ENCODE measurements at regions not wholly inside any gene's neighbourhood (a gene's known extent, or its start where the extent isn't known, plus 50 kb on each side); places are given as distances from the start of the nearest gene placed in this dataset.

- no peak overlapping the region for H2AFZ ChIP-seq (ENCODE audit: low read depth, low read length)
- H3K9ac ChIP-seq (ENCODE audit: low read length) = no peak overlapping the region
- no peaks in the 10 kb centered on the region for H3K4me1 ChIP-seq (ENCODE audit: low read length)
- H3K79me2 ChIP-seq (ENCODE audit: low read length) = no peaks in the 10 kb centered on the region
- H3K4me3 ChIP-seq (ENCODE audit: low read length) = no peak overlapping the region
- H3K27ac ChIP-seq (ENCODE audit: low read length) = no peak overlapping the region
- H3K9me3 ChIP-seq (ENCODE audit: insufficient read depth, low read length) = no peaks in the 10 kb centered on the region
- no peak overlapping the region for H3K4me2 ChIP-seq (ENCODE audit: low read length)
- no peak for TF ChIP-seq EZH2phosphoT487 (IDR thresholded peaks at IDR 0.05; ENCODE audit: low read depth)
- TF ChIP-seq CTCF (IDR thresholded peaks at IDR 0.05; ENCODE audit: low read depth, low read length) = no peak
- H3K27me3 ChIP-seq (ENCODE audit: low read depth, low read length) = peaks cover 5% of the 10 kb centered on the region; the same call in 1 of the 2 replicates
- no peaks in the 10 kb centered on the region for H3K36me3 ChIP-seq (replicated peaks; ENCODE audit: low read depth, low read length)
- H4K20me1 ChIP-seq (ENCODE audit: insufficient read depth, low read length) = no peaks in the 10 kb centered on the region
Observed at GRCh38 chr11:27868709-27869108, 168.5 kb upstream of the BDNF start.

GRCh38 chr11:27868226-27868625 is 168.0 kb upstream of the BDNF start:
- H3K4me3 ChIP-seq (ENCODE audit: low read length) = no peak overlapping the region
- no peak overlapping the region for H3K27ac ChIP-seq (ENCODE audit: low read length)
- H3K4me2 ChIP-seq (ENCODE audit: low read length) = no peak overlapping the region
- no peak overlapping the region for H3K9ac ChIP-seq (ENCODE audit: low read length)
- no peaks in the 10 kb centered on the region for H3K4me1 ChIP-seq (ENCODE audit: low read length)
- no peaks in the 10 kb centered on the region for H3K9me3 ChIP-seq (ENCODE audit: insufficient read depth, low read length)
- H3K27me3 ChIP-seq (ENCODE audit: low read depth, low read length) = peaks cover 5% of the 10 kb centered on the region; the same call in 1 of the 2 replicates
- H3K79me2 ChIP-seq (ENCODE audit: low read length) = no peaks in the 10 kb centered on the region
- no peak overlapping the region for H2AFZ ChIP-seq (ENCODE audit: low read depth, low read length)
- no peaks in the 10 kb centered on the region for H4K20me1 ChIP-seq (ENCODE audit: insufficient read depth, low read length)
- H3K36me3 ChIP-seq (replicated peaks; ENCODE audit: low read depth, low read length) = no peaks in the 10 kb centered on the region
- TF ChIP-seq CTCF (IDR thresholded peaks at IDR 0.05; ENCODE audit: low read depth, low read length) = no peak
- TF ChIP-seq EZH2phosphoT487 (IDR thresholded peaks at IDR 0.05; ENCODE audit: low read depth) = no peak

DNA sequence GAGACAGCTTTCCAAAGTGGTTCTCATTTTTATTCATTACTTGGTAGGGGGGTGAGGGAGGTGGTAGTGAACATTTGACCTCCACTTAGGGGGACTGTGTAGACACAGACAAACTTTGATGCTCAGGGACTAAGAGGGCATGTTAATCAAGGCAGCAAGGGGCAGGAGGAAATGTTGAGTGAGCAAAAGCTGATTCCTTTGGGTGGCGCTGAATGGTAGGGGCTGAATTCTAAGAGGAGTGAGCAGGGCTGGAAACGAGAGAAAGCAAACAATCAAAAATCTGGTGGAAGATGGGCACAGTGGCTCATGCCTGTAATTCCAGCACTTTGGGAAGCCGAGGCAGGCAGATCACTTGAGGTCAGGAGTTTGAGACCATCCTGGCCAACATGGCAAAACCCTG is 164.8 kb upstream of the BDNF start:
- Histone ChIP-seq H3K79me2 (ENCODE audit: low read length) (no peaks in the 10 kb centered on the region), H3K9ac (ENCODE audit: low read length) (no peak overlapping the region), H4K20me1 (ENCODE audit: insufficient read depth, low read length) (no peaks in the 10 kb centered on the region), H3K27me3 (ENCODE audit: low read depth, low read length) (peaks cover 5% of the 10 kb centered on the region; the same call in 1 of the 2 replicates), H3K4me1 (ENCODE audit: low read length) (no peaks in the 10 kb centered on the region), H3K4me2 (ENCODE audit: low read length) (no peak overlapping the region), H3K9me3 (ENCODE audit: insufficient read depth, low read length) (no peaks in the 10 kb centered on the region), H3K4me3 (ENCODE audit: low read length) (no peak overlapping the region), H2AFZ (ENCODE audit: low read depth, low read length) (no peak overlapping the region), H3K27ac (ENCODE audit: low read length) (no peak overlapping the region), H3K36me3 (replicated peaks; ENCODE audit: low read depth, low read length) (no peaks in the 10 kb centered on the region)
- TF ChIP-seq EZH2phosphoT487 (IDR thresholded peaks at IDR 0.05; ENCODE audit: low read depth) (no peak), CTCF (IDR thresholded peaks at IDR 0.05; ENCODE audit: low read depth, low read length) (no peak)

GRCh38 chr11:27864611-27865010 is 164.4 kb upstream of the BDNF start:
- peaks cover 5% of the 10 kb centered on the region; the same call in 1 of the 2 replicates for H3K27me3 ChIP-seq (ENCODE audit: low read depth, low read length)
- no peak overlapping the region for H3K27ac ChIP-seq (ENCODE audit: low read length)
- H3K9ac ChIP-seq (ENCODE audit: low read length) = no peak overlapping the region
- no peaks in the 10 kb centered on the region for H3K79me2 ChIP-seq (ENCODE audit: low read length)
- H3K36me3 ChIP-seq (replicated peaks; ENCODE audit: low read depth, low read length) = no peaks in the 10 kb centered on the region
- H3K4me1 ChIP-seq (ENCODE audit: low read length) = no peaks in the 10 kb centered on the region
- TF ChIP-seq EZH2phosphoT487 (IDR thresholded peaks at IDR 0.05; ENCODE audit: low read depth) = no peak
- TF ChIP-seq CTCF (IDR thresholded peaks at IDR 0.05; ENCODE audit: low read depth, low read length) = no peak
- H2AFZ ChIP-seq (ENCODE audit: low read depth, low read length) = no peak overlapping the region
- H3K9me3 ChIP-seq (ENCODE audit: insufficient read depth, low read length) = no peaks in the 10 kb centered on the region
- no peaks in the 10 kb centered on the region for H4K20me1 ChIP-seq (ENCODE audit: insufficient read depth, low read length)
- H3K4me3 ChIP-seq (ENCODE audit: low read length) = no peak overlapping the region
- no peak overlapping the region for H3K4me2 ChIP-seq (ENCODE audit: low read length)

All from OCI-LY3 (cell line).